Suprapubic skin (tissue), 4 donors: ENCODE measurements at regions not wholly inside any gene's neighbourhood (a gene's known extent, or its start where the extent isn't known, plus 50 kb on each side); places are given as distances from the start of the nearest gene placed in this dataset.

Experiments used
- CTCF ChIP-seq, 2 donors: fragments of 200-600 bp in 1 of 2; fragments of 450-650 bp in 1 of 2; sonication (generic) in 1 of 2; IDR thresholded peaks; one replicate each; pipeline ENCODE4 v1.5.1; 2016 to 2019; ENCODE audit warnings: antibody characterized with exemption in 2 of 2, mild to moderate bottlenecking in 1 of 2, moderate library complexity in 1 of 2
- EP300 ChIP-seq: sonication (generic); formaldehyde crosslinking; IDR thresholded peaks from one replicate; pipeline ENCODE4 v1.6.1; 2017; ENCODE audit warnings: antibody characterized with exemption
- POLR2A ChIP-seq, 2 donors: fragments of 450-650 bp; IDR thresholded peaks; one replicate each; pipeline ENCODE4 v1.6.1; 2017; ENCODE audit warnings: antibody characterized with exemption in 2 of 2, mild to moderate bottlenecking in 2 of 2, moderate library complexity in 2 of 2
- POLR2AphosphoS5 ChIP-seq, 3 donors: sonication (generic); formaldehyde crosslinking; IDR thresholded peaks; one replicate each; pipeline ENCODE4 v1.6.1; 2017; ENCODE audit warnings: antibody characterized with exemption in 3 of 3

GRCh38 chr7:10507032-10507431, 466.6 kb upstream of the PHF14 start:
- TF ChIP-seq CTCF (IDR thresholded peaks at IDR 0.05), result no peak
- TF ChIP-seq POLR2A (IDR thresholded peaks at IDR 0.05), result no peak
- no peak for TF ChIP-seq POLR2AphosphoS5 (IDR thresholded peaks at IDR 0.05)
- no peak for TF ChIP-seq EP300
